Dedifferentiated amniotic fluid mesenchymal stem cell (primary cell): ENCODE measurements at regions not wholly inside any gene's neighbourhood (a gene's known extent, or its start where the extent isn't known, plus 50 kb on each side); places are given as distances from the start of the nearest gene placed in this dataset.

Experiments
- DNase-seq: peaks from one replicate; pipeline ENCODE4 v3.0.0-alpha.2; 2016; ENCODE audit errors: extremely low spot score

GRCh38 chr9:12133416-12133815 is 559.8 kb upstream of the TYRP1 start:
- no peak for DNase-seq

- DNase-seq: no peak
Observed at GRCh38 chr9:12141422-12141821, 551.8 kb upstream of the TYRP1 start.

GRCh38 chr9:12155401-12156134 is 537.6 kb upstream of the TYRP1 start:
- no peak for DNase-seq

GRCh38 chr9:12162181-12162815 is 530.9 kb upstream of the TYRP1 start:
- DNase-seq: no peak

GRCh38 chr9:12163723-12164458 is 529.3 kb upstream of the TYRP1 start:
- DNase-seq: no peak

- DNase-seq: no peak
Observed at GRCh38 chr9:12166518-12166917, 526.7 kb upstream of the TYRP1 start.

- no peak for DNase-seq
Observed at GRCh38 chr9:12170456-12170855, 522.7 kb upstream of the TYRP1 start.

- DNase-seq: no peak
Observed at GRCh38 chr9:12178634-12179033, 514.6 kb upstream of the TYRP1 start.

- DNase-seq: no peak
Observed at GRCh38 chr9:12182806-12183205, 510.4 kb upstream of the TYRP1 start.

GRCh38 chr9:12183321-12183720 is 509.9 kb upstream of the TYRP1 start:
- no peak for DNase-seq

- DNase-seq: no peak
Observed at GRCh38 chr9:12185856-12186255, 507.3 kb upstream of the TYRP1 start.

GRCh38 chr9:12191630-12192029 is 501.6 kb upstream of the TYRP1 start:
- no peak for DNase-seq

GRCh38 chr9:12194731-12195130 is 498.5 kb upstream of the TYRP1 start:
- DNase-seq: no peak

GRCh38 chr9:12195456-12195855 is 497.7 kb upstream of the TYRP1 start:
- no peak for DNase-seq

- no peak for DNase-seq
Observed at GRCh38 chr9:12204512-12204911, 488.7 kb upstream of the TYRP1 start.

GRCh38 chr9:12212860-12213259 is 480.3 kb upstream of the TYRP1 start:
- no peak for DNase-seq

- no peak for DNase-seq
Observed at GRCh38 chr9:12221470-12221869, 471.7 kb upstream of the TYRP1 start.

- DNase-seq: no peak
Observed at GRCh38 chr9:12224449-12224848, 468.7 kb upstream of the TYRP1 start.

GRCh38 chr9:12230708-12231107 is 462.5 kb upstream of the TYRP1 start:
- DNase-seq: no peak

GRCh38 chr9:12231832-12232231 is 461.4 kb upstream of the TYRP1 start:
- no peak for DNase-seq

GRCh38 chr9:12232836-12233235 is 460.3 kb upstream of the TYRP1 start:
- no peak for DNase-seq

- DNase-seq: no peak
Observed at GRCh38 chr9:12253941-12254340, 439.2 kb upstream of the TYRP1 start.

- DNase-seq: no peak
Observed at GRCh38 chr9:12266758-12267157, 426.4 kb upstream of the TYRP1 start.
